ENCODE measurements at regions not wholly inside any gene's neighbourhood (a gene's known extent, or its start where the extent isn't known, plus 50 kb on each side); places are given as distances from the start of the nearest gene placed in this dataset.

DNA sequence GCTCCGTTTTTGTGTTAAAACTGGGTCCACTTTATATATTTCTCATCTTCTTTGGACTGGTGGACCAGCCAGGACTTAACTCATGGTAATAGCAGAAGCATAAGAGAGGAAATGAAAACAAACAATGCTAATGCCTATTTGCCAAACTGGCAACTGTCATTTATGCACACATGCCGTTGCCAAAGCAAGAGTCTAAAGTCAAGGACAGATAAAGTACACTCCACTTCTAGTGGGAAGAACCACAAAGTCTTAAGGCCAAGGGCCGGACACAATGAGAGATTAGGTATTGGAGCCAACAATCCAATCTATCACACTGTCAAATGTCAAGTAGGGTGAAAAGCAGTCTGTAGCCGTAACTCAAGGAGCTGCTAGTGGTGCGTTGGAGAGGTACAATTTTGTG lies 157.7 kb downstream of the LYPLAL1 start:
- no peak for ATAC-seq
- TF ChIP-seq, protein P1, sequence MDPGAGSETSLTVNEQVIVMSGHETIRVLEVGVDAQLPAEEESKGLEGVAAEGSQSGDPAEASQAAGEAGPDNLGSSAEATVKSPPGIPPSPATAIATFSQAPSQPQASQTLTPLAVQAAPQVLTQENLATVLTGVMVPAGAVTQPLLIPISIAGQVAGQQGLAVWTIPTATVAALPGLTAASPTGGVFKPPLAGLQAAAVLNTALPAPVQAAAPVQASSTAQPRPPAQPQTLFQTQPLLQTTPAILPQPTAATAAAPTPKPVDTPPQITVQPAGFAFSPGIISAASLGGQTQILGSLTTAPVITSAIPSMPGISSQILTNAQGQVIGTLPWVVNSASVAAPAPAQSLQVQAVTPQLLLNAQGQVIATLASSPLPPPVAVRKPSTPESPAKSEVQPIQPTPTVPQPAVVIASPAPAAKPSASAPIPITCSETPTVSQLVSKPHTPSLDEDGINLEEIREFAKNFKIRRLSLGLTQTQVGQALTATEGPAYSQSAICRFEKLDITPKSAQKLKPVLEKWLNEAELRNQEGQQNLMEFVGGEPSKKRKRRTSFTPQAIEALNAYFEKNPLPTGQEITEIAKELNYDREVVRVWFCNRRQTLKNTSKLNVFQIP (CRISPR knock-in tag; IDR thresholded peaks at IDR 0.05; ENCODE audit: borderline replicate concordance, low read depth) = no peak
- no peak for TF ChIP-seq ZNF8 (CRISPR knock-in tag; IDR thresholded peaks at IDR 0.05)
- no peak for TF ChIP-seq BACH2 (CRISPR knock-in tag; IDR thresholded peaks at IDR 0.05; ENCODE audit: borderline replicate concordance)
- TF ChIP-seq ISL1 (CRISPR knock-in tag; IDR thresholded peaks at IDR 0.05) = no peak
- no peak for TF ChIP-seq ZNF565 (CRISPR knock-in tag; conservative IDR thresholded peaks at IDR 0.05; ENCODE audit: low read depth)
- no peak for TF ChIP-seq ESRRG (CRISPR knock-in tag; IDR thresholded peaks at IDR 0.05)
- TF ChIP-seq, protein P2, sequence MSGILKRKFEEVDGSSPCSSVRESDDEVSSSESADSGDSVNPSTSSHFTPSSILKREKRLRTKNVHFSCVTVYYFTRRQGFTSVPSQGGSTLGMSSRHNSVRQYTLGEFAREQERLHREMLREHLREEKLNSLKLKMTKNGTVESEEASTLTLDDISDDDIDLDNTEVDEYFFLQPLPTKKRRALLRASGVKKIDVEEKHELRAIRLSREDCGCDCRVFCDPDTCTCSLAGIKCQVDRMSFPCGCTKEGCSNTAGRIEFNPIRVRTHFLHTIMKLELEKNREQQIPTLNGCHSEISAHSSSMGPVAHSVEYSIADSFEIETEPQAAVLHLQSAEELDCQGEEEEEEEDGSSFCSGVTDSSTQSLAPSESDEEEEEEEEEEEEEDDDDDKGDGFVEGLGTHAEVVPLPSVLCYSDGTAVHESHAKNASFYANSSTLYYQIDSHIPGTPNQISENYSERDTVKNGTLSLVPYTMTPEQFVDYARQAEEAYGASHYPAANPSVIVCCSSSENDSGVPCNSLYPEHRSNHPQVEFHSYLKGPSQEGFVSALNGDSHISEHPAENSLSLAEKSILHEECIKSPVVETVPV (CRISPR knock-in tag; IDR thresholded peaks at IDR 0.05) = no peak
- TF ChIP-seq ARNTL (CRISPR knock-in tag; IDR thresholded peaks at IDR 0.05; ENCODE audit: borderline replicate concordance, low read depth) = no peak

DNA sequence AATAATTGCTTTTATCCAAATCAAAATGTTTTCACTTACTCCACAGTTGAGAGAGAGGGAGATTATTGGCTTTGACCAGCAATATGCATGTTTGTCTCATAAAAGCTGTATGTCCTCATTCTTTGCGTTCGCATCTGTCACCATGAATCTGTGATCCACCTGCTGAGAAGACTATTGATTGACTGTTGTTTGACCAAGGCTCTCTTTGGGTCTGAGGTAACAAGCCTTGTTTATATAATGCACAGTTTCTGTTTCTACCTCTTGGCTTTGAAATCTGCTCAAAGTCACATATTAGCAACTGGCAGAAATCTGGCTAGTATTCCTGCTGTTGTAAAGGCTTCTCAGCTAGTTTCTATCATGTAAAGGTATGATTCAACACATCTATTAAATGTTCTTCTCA lies 157.0 kb downstream of the LYPLAL1 start:
- TF ChIP-seq, protein P2 (CRISPR knock-in tag; IDR thresholded peaks at IDR 0.05) = no peak
- TF ChIP-seq, protein P3, sequence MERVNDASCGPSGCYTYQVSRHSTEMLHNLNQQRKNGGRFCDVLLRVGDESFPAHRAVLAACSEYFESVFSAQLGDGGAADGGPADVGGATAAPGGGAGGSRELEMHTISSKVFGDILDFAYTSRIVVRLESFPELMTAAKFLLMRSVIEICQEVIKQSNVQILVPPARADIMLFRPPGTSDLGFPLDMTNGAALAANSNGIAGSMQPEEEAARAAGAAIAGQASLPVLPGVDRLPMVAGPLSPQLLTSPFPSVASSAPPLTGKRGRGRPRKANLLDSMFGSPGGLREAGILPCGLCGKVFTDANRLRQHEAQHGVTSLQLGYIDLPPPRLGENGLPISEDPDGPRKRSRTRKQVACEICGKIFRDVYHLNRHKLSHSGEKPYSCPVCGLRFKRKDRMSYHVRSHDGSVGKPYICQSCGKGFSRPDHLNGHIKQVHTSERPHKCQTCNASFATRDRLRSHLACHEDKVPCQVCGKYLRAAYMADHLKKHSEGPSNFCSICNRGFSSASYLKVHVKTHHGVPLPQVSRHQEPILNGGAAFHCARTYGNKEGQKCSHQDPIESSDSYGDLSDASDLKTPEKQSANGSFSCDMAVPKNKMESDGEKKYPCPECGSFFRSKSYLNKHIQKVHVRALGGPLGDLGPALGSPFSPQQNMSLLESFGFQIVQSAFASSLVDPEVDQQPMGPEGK (CRISPR knock-in tag; IDR thresholded peaks at IDR 0.05; ENCODE audit: borderline replicate concordance) = no peak
- peak; percentile 18; the same call in 1 of the 3 replicates for ATAC-seq

DNA sequence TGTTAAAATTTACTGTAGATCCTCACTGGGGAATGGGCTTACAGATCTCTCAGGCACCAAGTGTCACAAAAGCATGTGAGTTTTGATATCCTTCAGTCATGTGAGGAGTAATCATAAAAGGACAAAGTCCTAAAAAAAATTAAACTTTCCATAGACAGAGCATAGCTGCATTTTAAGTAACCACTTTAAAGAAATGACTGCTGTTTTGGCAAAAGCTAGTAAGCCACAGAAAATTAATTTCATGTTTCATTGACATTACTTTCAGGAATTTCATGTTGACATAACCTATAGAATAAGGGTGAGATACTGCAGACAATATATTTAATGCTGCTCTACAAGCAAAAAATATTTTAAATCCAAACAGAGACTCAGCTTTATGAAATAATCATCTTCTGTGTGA lies 156.3 kb downstream of the LYPLAL1 start:
- TF ChIP-seq ZNF70 (CRISPR knock-in tag; IDR thresholded peaks at IDR 0.05) (no peak), GLIS3 (CRISPR knock-in tag; IDR thresholded peaks at IDR 0.05) (no peak), TCF4 (CRISPR knock-in tag; IDR thresholded peaks at IDR 0.05; ENCODE audit: borderline replicate concordance) (no peak), SNAI2 (CRISPR knock-in tag; IDR thresholded peaks at IDR 0.05) (no peak), ARNTL (CRISPR knock-in tag; IDR thresholded peaks at IDR 0.05; ENCODE audit: borderline replicate concordance, low read depth) (no peak), BACH2 (CRISPR knock-in tag; IDR thresholded peaks at IDR 0.05; ENCODE audit: borderline replicate concordance) (no peak), ZNF8 (CRISPR knock-in tag; IDR thresholded peaks at IDR 0.05) (no peak), TOX (CRISPR knock-in tag; IDR thresholded peaks at IDR 0.05; ENCODE audit: borderline replicate concordance) (no peak), ESRRG (CRISPR knock-in tag; IDR thresholded peaks at IDR 0.05) (no peak), PPARA (CRISPR knock-in tag; IDR thresholded peaks at IDR 0.05; ENCODE audit: borderline replicate concordance) (no peak)
- TF ChIP-seq, protein P3 (CRISPR knock-in tag; IDR thresholded peaks at IDR 0.05; ENCODE audit: borderline replicate concordance) = no peak
- TF ChIP-seq, protein P2 (CRISPR knock-in tag; IDR thresholded peaks at IDR 0.05) = no peak
- TF ChIP-seq, protein P4, sequence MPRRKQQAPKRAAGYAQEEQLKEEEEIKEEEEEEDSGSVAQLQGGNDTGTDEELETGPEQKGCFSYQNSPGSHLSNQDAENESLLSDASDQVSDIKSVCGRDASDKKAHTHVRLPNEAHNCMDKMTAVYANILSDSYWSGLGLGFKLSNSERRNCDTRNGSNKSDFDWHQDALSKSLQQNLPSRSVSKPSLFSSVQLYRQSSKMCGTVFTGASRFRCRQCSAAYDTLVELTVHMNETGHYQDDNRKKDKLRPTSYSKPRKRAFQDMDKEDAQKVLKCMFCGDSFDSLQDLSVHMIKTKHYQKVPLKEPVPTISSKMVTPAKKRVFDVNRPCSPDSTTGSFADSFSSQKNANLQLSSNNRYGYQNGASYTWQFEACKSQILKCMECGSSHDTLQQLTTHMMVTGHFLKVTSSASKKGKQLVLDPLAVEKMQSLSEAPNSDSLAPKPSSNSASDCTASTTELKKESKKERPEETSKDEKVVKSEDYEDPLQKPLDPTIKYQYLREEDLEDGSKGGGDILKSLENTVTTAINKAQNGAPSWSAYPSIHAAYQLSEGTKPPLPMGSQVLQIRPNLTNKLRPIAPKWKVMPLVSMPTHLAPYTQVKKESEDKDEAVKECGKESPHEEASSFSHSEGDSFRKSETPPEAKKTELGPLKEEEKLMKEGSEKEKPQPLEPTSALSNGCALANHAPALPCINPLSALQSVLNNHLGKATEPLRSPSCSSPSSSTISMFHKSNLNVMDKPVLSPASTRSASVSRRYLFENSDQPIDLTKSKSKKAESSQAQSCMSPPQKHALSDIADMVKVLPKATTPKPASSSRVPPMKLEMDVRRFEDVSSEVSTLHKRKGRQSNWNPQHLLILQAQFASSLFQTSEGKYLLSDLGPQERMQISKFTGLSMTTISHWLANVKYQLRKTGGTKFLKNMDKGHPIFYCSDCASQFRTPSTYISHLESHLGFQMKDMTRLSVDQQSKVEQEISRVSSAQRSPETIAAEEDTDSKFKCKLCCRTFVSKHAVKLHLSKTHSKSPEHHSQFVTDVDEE (CRISPR knock-in tag; IDR thresholded peaks at IDR 0.05) = no peak
- TF ChIP-seq, protein P1 (CRISPR knock-in tag; IDR thresholded peaks at IDR 0.05; ENCODE audit: borderline replicate concordance, low read depth) = no peak
- TF ChIP-seq, protein P5, sequence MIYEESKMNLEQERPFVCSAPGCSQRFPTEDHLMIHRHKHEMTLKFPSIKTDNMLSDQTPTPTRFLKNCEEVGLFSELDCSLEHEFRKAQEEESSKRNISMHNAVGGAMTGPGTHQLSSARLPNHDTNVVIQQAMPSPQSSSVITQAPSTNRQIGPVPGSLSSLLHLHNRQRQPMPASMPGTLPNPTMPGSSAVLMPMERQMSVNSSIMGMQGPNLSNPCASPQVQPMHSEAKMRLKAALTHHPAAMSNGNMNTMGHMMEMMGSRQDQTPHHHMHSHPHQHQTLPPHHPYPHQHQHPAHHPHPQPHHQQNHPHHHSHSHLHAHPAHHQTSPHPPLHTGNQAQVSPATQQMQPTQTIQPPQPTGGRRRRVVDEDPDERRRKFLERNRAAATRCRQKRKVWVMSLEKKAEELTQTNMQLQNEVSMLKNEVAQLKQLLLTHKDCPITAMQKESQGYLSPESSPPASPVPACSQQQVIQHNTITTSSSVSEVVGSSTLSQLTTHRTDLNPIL (CRISPR knock-in tag; IDR thresholded peaks at IDR 0.05; ENCODE audit: low read depth) = no peak
- ATAC-seq = no peak; the same call in 2 of the 3 replicates
